ENCODE measurements at regions not wholly inside any gene's neighbourhood (a gene's known extent, or its start where the extent isn't known, plus 50 kb on each side); places are given as distances from the start of the nearest gene placed in this dataset.
A peak's percentile ranks its signal among the peaks of the same experiment; 100 is the strongest.
"Not testable (repeated sequence)": the region's sequence is repeated elsewhere in the genome, so short reads cannot be mapped to it uniquely, and the experiment has no call there.

- no peak for DNase-seq (ENCODE audit: low read depth)
These were observed 231.9 kb downstream of the ATPSCKMT start for GRCh38 chr5:10017786-10018185.

GRCh38 chr5:10016559-10016958 lies 233.1 kb downstream of the ATPSCKMT start:
- DNase-seq (ENCODE audit: low read depth): not testable (repeated sequence)

- not testable (repeated sequence) for DNase-seq (ENCODE audit: low read depth)
These were observed 234.0 kb downstream of the ATPSCKMT start for GRCh38 chr5:10015681-10016080.

GRCh38 chr5:10009802-10010201 lies 239.9 kb downstream of the ATPSCKMT start:
- DNase-seq (ENCODE audit: low read depth): no peak

GRCh38 chr5:9987101-9987500 lies 262.6 kb downstream of the ATPSCKMT start:
- DNase-seq (ENCODE audit: low read depth): no peak

GRCh38 chr5:9977070-9977469 lies 272.6 kb downstream of the ATPSCKMT start:
- no peak for DNase-seq (ENCODE audit: low read depth)

- DNase-seq (ENCODE audit: low read depth): no peak
These were observed 273.1 kb downstream of the ATPSCKMT start for GRCh38 chr5:9976621-9977020.

- no peak for DNase-seq (ENCODE audit: low read depth)
These were observed 277.6 kb downstream of the ATPSCKMT start for GRCh38 chr5:9972059-9972458.

GRCh38 chr5:9971301-9971700 lies 278.4 kb downstream of the ATPSCKMT start:
- no peak for DNase-seq (ENCODE audit: low read depth)

- no peak for DNase-seq (ENCODE audit: low read depth)
These were observed 290.8 kb downstream of the ATPSCKMT start for GRCh38 chr5:9958914-9959313.

GRCh38 chr5:9957214-9957613 lies 292.5 kb downstream of the ATPSCKMT start:
- DNase-seq (ENCODE audit: low read depth): no peak

- no peak for DNase-seq (ENCODE audit: low read depth)
These were observed 293.0 kb downstream of the ATPSCKMT start for GRCh38 chr5:9956725-9957124.

GRCh38 chr5:9955586-9955985 lies 294.1 kb downstream of the ATPSCKMT start:
- no peak for DNase-seq (ENCODE audit: low read depth)

- no peak for DNase-seq (ENCODE audit: low read depth)
These were observed 294.8 kb downstream of the ATPSCKMT start for GRCh38 chr5:9954869-9955268.

GRCh38 chr5:9953691-9954090 lies 296.0 kb downstream of the ATPSCKMT start:
- DNase-seq (ENCODE audit: low read depth): no peak

- DNase-seq (ENCODE audit: low read depth): no peak
These were observed 297.7 kb downstream of the ATPSCKMT start for GRCh38 chr5:9951865-9952516.

GRCh38 chr5:9947944-9948343 lies 301.7 kb downstream of the ATPSCKMT start:
- no peak for DNase-seq (ENCODE audit: low read depth)

- DNase-seq (ENCODE audit: low read depth): no peak
These were observed 302.4 kb downstream of the ATPSCKMT start for GRCh38 chr5:9947225-9947714.

GRCh38 chr5:9932770-9933169 lies 302.6 kb upstream of the TAS2R1 start:
- peak; percentile 39 for DNase-seq (ENCODE audit: low read depth)

- no peak for DNase-seq (ENCODE audit: low read depth)
These were observed 300.0 kb upstream of the TAS2R1 start for GRCh38 chr5:9930156-9930555.

- DNase-seq (ENCODE audit: low read depth): no peak
These were observed 298.2 kb upstream of the TAS2R1 start for GRCh38 chr5:9928326-9928725.

- DNase-seq (ENCODE audit: low read depth): peak; percentile 17
These were observed 297.4 kb upstream of the TAS2R1 start for GRCh38 chr5:9927521-9927997.

GRCh38 chr5:9927106-9927505 lies 297.0 kb upstream of the TAS2R1 start:
- DNase-seq (ENCODE audit: low read depth): peak; percentile 22

- DNase-seq (ENCODE audit: low read depth): peak; percentile 81
These were observed 294.5 kb upstream of the TAS2R1 start for GRCh38 chr5:9924614-9925013.

Measured in HS-27A (cell line).